ENCODE measurements at regions not wholly inside any gene's neighbourhood (a gene's known extent, or its start where the extent isn't known, plus 50 kb on each side); places are given as distances from the start of the nearest gene placed in this dataset.

- TF ChIP-seq CTCF (IDR thresholded peaks at IDR 0.05) (no peak), KAT7 (CRISPR knock-in tag; IDR thresholded peaks at IDR 0.05; ENCODE audit: borderline replicate concordance) (no peak), ATF3 (CRISPR knock-in tag; conservative IDR thresholded peaks at IDR 0.05) (no peak), ZNF423 (CRISPR knock-in tag; IDR thresholded peaks at IDR 0.05) (no peak), FOXJ3 (CRISPR knock-in tag; IDR thresholded peaks at IDR 0.05; ENCODE audit: borderline replicate concordance) (no peak), GABPB1 (CRISPR knock-in tag; IDR thresholded peaks at IDR 0.05) (no peak), USF1 (CRISPR knock-in tag; IDR thresholded peaks at IDR 0.05) (no peak), NFE2L1 (CRISPR knock-in tag; IDR thresholded peaks at IDR 0.05) (no peak), RELA (CRISPR knock-in tag; IDR thresholded peaks at IDR 0.05; ENCODE audit: borderline replicate concordance) (no peak), MYBL2 (CRISPR knock-in tag; IDR thresholded peaks at IDR 0.05) (no peak), ZNF121 (CRISPR knock-in tag; IDR thresholded peaks at IDR 0.05) (no peak)
- TF ChIP-seq, protein P1, sequence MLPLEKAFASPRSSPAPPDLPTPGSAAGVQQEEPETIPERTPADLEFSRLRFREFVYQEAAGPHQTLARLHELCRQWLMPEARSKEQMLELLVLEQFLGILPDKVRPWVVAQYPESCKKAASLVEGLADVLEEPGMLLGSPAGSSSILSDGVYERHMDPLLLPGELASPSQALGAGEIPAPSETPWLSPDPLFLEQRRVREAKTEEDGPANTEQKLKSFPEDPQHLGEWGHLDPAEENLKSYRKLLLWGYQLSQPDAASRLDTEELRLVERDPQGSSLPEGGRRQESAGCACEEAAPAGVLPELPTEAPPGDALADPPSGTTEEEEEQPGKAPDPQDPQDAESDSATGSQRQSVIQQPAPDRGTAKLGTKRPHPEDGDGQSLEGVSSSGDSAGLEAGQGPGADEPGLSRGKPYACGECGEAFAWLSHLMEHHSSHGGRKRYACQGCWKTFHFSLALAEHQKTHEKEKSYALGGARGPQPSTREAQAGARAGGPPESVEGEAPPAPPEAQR (CRISPR knock-in tag; IDR thresholded peaks at IDR 0.05) = no peak
These were observed 180.0 kb upstream of the ARL4C start for GRCh38 chr2:234676783-234677450.

All from WTC11 (cell line).